ENCODE measurements at regions not wholly inside any gene's neighbourhood (a gene's known extent, or its start where the extent isn't known, plus 50 kb on each side); places are given as distances from the start of the nearest gene placed in this dataset.

- no peak for DNase-seq
Measured at GRCh38 chr2:217183471-217183870, 323.6 kb upstream of the TNP1 start.

DNA sequence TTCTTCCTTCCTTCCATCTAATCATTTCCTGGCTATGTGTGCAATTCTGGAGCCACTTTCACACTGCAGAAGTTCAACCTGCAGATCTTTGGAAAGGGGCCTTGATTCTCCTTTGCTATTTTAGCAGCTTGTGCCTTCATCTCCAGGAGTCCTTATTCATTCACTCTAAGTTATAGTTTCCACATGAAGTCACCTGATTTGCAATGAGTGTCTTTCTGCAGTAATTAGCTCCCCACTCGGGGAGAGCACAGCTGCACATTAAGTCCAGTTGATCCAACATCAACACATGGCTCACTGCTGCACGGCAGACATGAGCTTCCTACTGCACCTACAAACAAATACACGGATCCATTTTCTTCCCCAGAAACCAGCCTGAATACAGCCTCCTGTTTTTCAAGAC, 323.1 kb upstream of the TNP1 start:
- no peak for DNase-seq

DNA sequence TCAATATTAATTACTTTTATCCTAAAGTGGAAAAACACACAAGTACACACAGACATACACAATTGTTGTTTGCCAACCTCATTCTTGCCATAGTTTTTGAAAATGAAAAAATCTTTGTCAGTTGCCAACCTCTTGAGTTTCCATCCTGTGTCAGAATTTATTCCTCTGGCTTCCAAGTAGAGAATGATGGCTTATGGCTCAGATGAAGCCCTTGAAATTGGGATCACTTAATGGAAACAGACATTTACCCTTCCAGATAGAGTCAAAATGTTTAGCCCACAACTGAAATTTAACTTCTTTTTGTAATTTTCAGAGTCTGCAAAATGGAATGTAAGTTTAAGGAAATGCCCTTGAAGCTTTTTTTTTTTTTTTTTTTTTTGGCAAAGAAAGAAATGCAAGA, 321.6 kb upstream of the TNP1 start:
- no peak for DNase-seq

DNA sequence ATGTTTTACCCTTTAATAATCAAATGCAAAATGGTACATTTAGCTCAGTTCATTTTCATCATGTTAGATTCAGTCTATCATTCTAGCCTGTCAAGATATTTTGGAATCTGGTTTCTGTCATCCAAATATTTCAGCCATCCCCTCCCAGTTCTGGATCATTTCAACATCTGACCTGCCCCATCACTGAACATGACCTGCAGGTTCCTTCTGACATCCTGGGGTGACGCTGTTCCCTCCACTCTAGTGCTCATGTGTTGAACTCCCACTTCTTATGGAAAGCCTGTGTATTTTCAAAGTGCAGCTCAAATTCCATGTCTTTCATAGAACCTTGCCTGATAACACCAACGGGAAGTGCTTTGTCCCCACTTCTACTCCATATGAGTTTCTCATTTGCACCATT, 320.0 kb upstream of the TNP1 start:
- DNase-seq: no peak

DNA sequence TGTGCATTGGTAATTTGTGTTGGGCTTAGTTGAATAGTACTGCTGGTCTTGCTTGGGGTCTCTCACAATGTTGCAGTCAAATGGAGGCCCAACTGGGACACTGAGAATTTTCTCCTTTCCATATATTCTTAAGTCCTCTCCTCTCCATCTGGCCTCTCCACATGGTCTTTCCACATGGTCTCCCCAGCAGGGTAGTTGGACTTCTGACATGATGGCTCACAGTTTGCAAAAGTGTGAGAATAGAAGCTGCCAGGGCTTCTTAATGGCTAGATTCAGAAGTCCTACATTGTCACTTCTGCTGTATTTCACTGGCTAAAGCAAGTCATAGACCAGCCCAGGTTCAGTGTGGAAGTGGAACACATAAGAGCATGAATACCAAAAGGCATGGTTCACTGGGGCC, 318.5 kb upstream of the TNP1 start:
- DNase-seq: no peak

DNA sequence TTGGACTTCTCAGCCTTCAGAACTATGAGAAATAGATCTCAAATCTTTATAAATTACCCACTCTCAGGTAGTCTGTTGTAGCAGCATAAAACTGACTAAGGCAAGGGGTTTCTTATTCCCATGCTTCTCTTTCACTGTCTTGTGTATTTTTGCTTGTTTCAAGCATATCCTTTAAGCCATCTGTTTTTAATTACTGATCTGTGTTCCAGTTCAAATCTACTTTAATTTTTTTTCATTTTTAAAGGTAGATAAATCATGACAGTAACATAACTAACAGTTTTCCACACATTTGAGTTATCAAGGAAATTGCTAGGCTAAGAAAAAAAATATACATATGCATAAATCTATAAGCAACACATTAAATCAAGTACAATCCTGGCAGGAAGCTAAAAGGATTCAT, 317.9 kb upstream of the TNP1 start:
- no peak for DNase-seq

DNA sequence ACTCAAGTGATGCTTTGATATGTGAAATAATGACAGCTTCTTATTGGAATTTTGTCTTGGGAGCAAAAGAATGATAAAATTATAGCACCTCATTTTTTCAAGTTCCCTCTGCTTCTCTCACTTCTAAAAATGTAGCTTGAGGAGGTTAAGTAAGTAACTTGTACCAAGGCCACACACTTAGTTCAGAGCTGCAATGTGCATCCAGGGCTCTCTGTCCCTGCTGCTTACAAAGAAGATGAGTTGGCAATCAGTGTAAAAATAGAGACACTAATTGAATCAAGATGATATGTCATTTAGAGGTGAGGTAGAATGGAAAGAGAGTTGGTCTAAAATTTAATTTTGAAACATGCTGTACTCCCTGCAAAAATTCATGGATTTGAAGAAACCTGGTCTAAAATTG, 312.0 kb upstream of the TNP1 start:
- DNase-seq: no peak

DNA sequence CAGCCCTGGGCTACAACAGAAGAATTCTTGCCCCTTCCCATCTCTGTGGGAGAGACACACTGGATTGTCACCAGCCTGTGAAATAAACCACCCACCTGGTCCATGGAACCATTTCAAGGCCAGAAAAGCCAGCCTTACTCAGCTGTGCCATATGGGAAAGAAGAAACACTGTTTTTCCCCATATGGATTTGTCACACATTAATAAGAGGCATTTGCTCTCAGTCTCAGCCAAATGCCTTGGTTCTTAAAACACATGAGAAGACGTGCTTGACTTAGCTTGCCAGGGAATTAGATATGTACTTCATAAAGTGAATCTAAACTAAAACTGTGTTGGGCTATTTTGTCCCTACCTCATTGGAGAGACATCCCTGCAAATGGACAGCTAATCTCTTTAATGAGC, 308.6 kb upstream of the TNP1 start:
- no peak for DNase-seq

DNA sequence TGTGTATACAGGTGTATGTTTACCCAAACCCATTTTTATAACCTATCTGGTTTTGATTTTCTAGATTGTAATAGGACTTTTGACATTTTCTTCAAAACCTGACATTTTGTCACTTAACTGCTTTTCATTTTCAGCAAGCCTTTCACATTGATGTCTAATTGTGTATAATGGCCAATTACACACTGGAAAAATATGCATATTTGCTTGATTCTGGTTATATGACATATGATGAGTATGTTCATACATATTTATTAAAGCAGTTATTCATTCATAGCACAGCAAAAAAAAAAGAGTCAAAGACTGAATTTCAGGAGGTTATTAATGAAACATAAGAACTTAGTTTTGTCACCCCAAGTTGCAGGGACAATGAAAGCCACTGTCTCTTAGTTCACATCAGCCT, 307.7 kb upstream of the TNP1 start:
- DNase-seq: no peak

DNA sequence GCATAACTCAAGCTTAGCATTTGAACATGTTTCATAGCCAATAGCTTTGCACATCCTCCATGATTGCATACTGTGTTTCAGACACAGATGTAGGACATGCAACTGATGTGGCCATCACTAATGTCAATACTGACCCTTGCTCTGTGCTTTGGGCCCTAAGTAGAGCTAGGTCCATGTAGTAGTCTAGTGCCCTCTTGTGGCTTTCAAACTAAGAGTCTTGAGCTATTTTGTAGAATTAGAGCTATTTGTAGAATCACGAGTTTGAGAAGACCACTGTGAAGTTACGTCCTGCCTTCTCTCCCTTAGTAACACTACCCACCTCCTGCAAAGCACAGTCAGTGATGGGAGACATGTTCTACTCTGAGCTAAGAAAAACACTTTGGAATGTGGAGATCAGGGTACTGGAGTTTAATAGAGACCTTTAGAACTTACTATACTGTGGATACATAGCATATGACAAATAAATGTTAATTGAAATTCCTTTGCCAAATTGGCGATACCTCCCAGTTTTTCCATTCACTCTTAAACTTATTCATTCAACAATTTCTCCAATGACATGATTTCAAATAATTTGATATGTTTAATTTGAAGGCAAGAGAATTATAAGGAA, 306.5 kb upstream of the TNP1 start:
- peak; percentile 60 for DNase-seq

DNA sequence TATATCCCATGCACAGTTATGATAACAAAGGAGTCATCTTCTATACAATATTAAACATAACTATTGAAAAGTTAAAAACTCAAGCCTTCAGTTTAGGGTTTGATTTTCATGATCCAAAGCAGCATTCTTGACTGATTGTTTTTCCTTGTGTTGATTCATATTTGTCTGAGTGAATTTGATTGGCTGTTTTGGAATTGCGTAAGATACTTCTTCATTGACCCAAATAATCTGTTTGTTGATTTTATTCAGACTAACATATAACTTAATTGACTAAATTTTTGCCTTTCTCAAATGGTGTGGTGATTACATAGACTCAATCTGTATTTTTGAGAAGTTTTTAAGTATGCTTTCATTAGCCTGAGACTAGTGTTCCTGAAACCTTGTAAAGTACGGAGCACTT, 305.7 kb upstream of the TNP1 start:
- no peak for DNase-seq

- no peak for DNase-seq
Measured at GRCh38 chr2:217163987-217164386, 304.1 kb upstream of the TNP1 start.

DNA sequence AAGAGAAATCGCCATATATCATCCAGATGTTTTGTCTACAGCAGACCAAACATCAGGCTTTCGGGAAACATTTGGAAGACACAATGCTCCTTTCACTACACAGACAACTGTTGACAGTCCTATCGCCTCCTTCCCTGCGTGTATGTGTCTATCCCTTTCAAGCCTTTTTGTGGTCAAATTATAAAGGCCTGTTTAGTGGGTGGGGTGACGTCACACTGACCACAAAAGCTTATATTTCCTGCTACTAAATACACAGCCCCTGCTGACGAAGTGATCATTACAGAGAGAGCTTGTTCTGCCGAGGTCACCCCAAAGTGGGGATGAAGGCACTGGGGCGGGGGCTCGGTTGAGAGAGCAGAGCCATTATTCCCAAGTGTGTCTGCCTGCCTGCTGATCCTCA, 302.7 kb upstream of the TNP1 start:
- peak; percentile 86 for DNase-seq

- DNase-seq: no peak
Measured at GRCh38 chr2:217160978-217161973, 301.4 kb upstream of the TNP1 start.

GRCh38 chr2:217160103-217160743, 300.4 kb upstream of the TNP1 start:
- no peak for DNase-seq

- DNase-seq: no peak
Measured at GRCh38 chr2:217158928-217159327, 299.1 kb upstream of the TNP1 start.

DNA sequence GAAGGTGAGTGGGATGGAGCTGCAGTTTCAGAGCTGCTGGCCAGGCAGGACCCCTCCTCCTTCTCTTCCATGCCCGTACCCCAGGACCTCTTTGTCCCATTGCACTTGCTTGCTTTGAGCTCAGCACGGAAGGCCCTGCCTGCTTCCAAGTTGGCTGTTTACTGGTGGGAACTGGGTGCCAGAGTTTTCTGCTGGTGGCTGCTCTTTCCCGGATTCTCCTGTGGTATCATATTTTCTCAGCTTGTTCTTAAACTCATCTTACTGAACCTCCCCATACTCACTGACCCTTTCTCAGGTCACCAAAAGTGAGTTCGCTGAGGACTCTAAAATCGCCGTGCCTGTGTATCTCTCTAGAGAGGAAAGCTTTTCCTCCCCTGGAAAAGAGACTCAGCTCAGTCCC, 297.7 kb upstream of the TNP1 start:
- DNase-seq: no peak

DNA sequence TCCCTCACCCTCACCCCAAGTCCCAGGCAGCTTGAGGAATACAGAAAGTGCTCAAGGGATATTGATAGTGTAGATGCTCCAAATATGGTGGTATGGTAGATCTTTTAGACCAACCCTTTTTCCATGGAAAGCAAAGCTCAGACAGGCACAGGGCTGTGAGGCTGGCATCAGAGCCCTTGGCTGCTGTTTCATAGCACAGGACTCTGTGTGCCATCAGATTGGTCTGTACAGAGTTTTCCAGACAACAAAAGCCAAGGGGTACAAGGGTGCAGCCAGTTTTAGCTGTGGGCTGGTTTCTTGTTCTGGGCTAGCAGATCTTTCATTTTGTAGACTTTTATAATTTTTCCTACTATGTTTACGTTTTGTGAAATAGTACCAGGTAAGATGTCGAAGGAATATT, 296.9 kb upstream of the TNP1 start:
- no peak for DNase-seq

GRCh38 chr2:217154923-217155322, 295.1 kb upstream of the TNP1 start:
- no peak for DNase-seq

- DNase-seq: no peak
Measured at GRCh38 chr2:217153510-217153909, 293.6 kb upstream of the TNP1 start.

- no peak for DNase-seq
Measured at GRCh38 chr2:217152831-217153230, 293.0 kb upstream of the TNP1 start.

GRCh38 chr2:217151509-217152206, 291.8 kb upstream of the TNP1 start:
- no peak for DNase-seq

- no peak for DNase-seq
Measured at GRCh38 chr2:217150236-217150635, 290.4 kb upstream of the TNP1 start.

Data from SHP77 treated with DMSO at 0.1 percent for 48 hours (cell line).